GM12873 (cell line): ENCODE measurements at regions not wholly inside any gene's neighbourhood (a gene's known extent, or its start where the extent isn't known, plus 50 kb on each side); places are given as distances from the start of the nearest gene placed in this dataset.

Experiments used
- CTCF ChIP-seq: IDR thresholded peaks from 2 replicates; pipeline ENCODE4 v1.5.1; 2012; ENCODE audit warnings: low read depth, mild to moderate bottlenecking, moderate library complexity, low read length, control low read depth; ENCODE audit not compliant: insufficient read depth; ENCODE audit errors: missing control alignments

- TF ChIP-seq CTCF, result no peak
Observed at GRCh38 chr5:60267907-60268306, 374.4 kb upstream of the PDE4D start.

- TF ChIP-seq CTCF, result no peak
Observed at GRCh38 chr5:60263346-60263745, 369.8 kb upstream of the PDE4D start.

- no peak for TF ChIP-seq CTCF
Observed at GRCh38 chr5:60262576-60263295, 369.2 kb upstream of the PDE4D start.

- TF ChIP-seq CTCF, result no peak
Observed at GRCh38 chr5:60261732-60262131, 368.2 kb upstream of the PDE4D start.

GRCh38 chr5:60260658-60261057 lies 367.1 kb upstream of the PDE4D start:
- no peak for TF ChIP-seq CTCF

- TF ChIP-seq CTCF, result no peak
Observed at GRCh38 chr5:60259730-60260129, 366.2 kb upstream of the PDE4D start.

- no peak for TF ChIP-seq CTCF
Observed at GRCh38 chr5:60257596-60258271, 364.2 kb upstream of the PDE4D start.
